ENCODE measurements at regions not wholly inside any gene's neighbourhood (a gene's known extent, or its start where the extent isn't known, plus 50 kb on each side); places are given as distances from the start of the nearest gene placed in this dataset.
A peak's percentile ranks its signal among the peaks of the same experiment; 100 is the strongest.
"Not testable (repeated sequence)": the region's sequence is repeated elsewhere in the genome, so short reads cannot be mapped to it uniquely, and the experiment has no call there.

GRCh38 chr12:89787763-89788162 lies 79.1 kb upstream of the ATP2B1 start:
- DNase-seq, result no peak

- no peak for DNase-seq
Measured at GRCh38 chr12:89786177-89786810, 77.7 kb upstream of the ATP2B1 start.

DNA sequence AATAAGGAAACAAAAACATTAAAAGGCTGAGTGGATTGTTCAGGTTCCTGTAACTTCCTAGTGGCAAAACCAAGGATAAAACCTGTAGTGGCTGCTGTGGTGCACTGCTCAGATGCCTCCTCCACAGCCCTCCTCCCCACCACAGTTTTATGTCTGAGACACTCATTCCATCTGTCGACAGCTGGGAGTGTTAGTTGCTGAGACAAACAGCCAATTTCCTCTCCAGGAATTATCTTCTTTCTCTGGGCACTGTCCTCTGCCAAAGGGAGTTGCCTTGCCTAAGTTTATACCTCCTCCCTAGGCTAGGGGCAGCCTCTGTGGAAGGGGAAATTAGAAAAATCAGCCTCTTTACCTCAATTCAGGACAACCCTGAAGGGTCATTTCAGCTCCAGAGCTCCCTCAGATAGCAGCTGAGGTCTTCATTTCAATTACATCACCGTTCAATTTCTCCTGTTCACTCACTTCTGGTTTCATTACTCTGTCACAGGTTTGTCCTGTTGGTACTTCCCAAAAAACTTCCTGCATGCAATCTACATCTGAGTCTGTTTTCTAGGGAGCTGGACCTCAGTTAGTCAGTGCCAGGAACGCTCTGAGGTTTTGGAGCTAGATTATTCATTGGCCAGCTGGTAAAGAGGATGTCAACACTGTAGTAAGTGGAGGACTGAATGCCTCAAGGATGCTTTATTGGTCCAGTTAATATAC lies 74.9 kb upstream of the ATP2B1 start:
- peak; percentile 90 for DNase-seq

DNA sequence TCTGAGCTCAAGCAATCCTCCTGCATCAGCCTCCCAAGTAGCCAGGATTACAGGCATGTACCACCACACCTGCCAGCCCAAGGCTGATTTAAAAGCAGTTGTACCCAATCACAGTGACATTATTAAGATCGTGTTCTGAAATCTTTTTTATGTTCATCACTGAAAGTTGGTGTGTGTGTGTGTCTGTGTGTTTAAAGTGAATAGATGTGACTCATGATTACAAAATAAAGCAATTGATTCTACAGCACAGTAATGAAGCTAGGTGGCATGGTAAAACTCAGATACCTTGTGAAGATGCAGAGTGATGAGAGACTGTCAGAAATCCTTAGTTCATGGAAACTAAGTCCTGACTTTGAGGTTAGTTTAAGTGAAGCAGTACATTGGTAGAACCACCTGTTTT lies 74.2 kb upstream of the ATP2B1 start:
- DNase-seq, result no peak

- DNase-seq, result no peak
Measured at GRCh38 chr12:89781946-89782550, 73.4 kb upstream of the ATP2B1 start.

- DNase-seq, result no peak
Measured at GRCh38 chr12:89781156-89781555, 72.5 kb upstream of the ATP2B1 start.

- DNase-seq, result no peak
Measured at GRCh38 chr12:89779090-89779489, 70.5 kb upstream of the ATP2B1 start.

DNA sequence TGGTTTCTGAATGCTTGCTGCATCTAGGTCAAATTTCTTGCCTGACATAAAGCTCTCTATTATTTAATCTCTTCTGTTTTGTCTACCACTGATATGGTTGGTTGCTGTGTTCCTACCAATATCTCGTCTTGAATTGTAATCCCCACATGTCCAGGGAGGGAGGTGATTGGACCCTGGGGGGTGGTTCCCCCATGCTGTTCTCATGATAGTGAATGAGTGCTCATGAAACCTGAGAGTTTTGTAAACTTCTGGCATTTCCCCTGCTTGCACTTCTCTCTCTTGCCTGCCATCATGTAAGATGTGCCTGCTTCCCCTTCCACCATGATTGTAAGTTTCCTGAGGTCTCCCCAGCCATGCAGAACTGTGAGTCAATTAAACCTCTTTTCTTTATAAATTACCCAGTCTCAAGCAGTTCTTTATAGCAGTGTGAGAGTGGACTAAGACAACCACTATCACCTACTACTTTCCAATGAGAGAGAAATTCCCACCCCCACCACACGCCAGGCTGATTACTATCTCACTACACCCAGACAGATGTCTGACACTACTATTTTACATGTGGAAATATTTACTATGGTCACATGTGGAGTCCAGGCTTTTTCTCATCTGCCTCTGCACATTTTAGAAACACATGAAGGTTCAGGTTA lies 69.2 kb upstream of the ATP2B1 start:
- no peak for DNase-seq

GRCh38 chr12:89775986-89776365 lies 67.3 kb upstream of the ATP2B1 start:
- DNase-seq, result no peak

GRCh38 chr12:89775063-89775985 lies 66.7 kb upstream of the ATP2B1 start:
- no peak for DNase-seq

DNA sequence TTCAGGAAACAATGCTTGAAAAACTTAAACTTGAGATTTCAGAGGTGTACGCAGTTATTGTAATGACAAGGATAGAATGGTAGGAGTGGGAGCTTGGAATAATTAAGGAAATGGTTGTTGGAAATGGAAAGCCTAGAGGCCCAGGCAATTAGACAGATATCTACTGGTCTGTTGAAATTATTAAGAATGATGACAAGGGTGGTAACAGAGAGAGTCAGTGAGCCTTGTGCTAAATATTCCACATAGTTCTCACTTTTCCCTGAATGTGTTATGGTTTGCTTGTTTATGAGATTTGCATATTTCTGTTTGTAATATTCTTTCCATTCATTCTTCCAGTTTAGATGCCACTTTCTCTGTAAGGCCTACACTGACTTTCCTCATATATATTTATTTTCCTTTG lies 66.0 kb upstream of the ATP2B1 start:
- DNase-seq, result no peak

DNA sequence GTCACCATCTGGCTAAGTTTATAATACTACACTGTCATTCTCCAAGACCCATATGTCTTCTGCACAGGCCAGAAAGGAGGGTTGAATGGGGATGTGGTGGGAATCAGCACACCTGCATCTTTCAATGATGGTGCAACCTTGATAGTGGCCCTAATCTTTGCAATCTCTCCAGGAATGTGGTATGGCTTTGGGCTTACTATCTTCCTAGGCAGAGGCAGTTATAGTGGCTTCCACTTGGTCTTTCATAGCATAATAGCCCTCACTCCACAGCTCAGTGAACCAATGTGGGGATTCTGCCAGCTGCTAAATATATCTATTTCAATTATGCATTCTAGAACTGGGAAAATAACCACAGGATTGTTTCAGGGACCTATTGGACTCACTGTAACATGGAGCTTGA lies 61.8 kb upstream of the ATP2B1 start:
- DNase-seq, result peak; percentile 57

DNA sequence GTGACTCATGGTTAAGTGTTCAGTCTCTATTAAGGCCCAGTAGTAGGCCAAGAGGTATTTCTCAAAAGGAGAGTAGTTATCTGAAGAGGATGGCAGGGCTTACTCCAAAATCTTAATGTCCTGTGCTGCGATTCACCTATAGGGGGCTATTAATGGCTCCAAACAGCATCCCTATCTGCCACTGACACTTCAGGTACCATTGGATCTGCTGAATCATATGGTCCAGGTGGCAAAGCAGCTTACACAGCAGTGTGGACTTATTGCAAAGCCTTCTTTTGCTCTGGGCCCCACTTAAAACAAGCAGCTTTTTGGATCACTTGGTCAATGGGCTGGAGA lies 60.8 kb upstream of the ATP2B1 start:
- peak; percentile 27 for DNase-seq

DNA sequence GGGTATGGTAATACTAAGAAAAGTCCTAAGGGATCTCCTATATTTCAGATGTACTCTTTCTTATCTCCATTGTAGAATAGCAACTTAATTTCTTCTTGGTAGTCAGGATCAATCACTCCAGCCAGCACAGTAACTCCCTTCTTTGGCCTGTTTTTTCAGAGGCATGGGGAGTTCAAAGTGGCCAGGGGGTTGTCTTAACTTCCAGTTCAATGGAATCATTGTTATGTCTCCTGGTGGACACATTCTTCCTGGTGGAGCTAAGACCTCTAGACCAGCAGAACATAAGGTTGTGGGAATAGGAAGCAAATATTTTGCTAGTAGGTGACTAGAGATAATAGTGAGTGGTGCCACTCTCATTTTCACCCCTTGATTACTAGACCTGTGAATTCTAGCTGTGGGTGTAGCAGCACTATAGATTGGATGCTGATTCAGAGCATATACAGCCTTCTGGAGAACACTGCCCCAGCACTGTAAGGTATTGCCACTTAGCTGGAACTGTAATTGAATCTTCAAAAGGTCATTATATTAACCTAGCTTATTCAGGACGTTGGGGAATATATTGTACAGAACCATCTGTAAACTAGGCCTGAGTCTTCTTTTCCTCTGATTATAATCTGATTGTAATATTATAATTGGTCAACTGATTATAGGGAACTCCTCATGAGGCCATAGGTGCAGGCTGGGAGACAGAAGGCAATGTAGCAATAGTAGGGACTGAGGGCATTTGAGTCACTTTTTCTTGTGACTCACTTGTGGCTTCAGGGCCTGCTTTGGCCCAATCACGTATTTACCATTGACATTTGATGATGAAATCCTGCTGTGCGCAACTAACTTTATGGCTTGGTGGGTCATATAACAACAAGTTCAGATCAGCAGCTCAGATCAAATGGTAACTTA lies 60.2 kb upstream of the ATP2B1 start:
- no peak for DNase-seq

- DNase-seq, result no peak
Measured at GRCh38 chr12:89765959-89766824, 57.6 kb upstream of the ATP2B1 start.

DNA sequence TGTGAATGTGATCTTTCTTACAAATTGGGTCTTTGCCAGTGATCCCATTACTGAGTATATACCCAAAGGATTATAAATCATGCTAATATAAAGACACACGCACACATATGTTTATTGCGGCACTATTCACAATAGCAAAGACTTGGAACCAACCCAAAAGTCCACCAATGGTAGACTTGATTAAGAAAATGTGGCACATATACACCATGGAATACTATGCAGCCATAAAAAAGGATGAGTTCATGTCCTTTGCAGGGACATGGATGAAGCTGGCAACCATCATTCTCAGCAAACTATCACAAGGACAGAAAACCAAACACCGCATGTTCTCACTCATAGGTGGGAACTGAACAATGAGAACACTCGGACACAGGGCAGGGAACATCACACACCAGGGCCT lies 55.5 kb upstream of the ATP2B1 start:
- DNase-seq, result not testable (repeated sequence)

DNA sequence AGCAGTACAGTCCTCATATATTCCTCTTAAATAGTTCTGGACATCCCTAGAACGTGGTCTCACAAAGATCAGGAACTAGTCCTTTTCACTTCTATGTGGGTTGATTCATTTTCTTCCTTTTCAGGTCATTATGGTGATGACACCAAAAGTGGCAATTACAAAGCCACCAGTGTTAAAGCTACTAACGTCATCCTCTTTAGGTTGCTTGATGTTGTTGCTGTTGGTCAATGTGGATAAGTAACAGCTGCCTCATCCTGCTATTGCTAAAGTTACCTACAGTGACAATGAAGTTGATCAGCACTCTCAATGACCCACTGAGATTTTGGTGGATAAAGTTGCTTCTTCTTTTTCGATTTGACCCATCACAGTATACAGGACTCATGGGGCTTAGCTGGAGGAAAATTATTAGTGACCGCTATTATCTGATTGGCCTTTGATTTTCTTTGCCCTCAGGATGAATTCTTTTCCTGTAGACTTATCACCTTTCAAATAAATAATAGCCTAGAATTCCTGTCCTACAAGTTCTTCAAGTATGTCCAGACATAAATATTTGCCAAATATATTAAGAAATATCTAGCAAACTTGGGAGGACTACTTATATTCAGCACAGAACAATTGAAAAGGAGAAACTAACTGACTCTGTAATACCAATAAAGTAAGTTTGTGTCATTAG lies 54.0 kb upstream of the ATP2B1 start:
- DNase-seq, result no peak

DNA sequence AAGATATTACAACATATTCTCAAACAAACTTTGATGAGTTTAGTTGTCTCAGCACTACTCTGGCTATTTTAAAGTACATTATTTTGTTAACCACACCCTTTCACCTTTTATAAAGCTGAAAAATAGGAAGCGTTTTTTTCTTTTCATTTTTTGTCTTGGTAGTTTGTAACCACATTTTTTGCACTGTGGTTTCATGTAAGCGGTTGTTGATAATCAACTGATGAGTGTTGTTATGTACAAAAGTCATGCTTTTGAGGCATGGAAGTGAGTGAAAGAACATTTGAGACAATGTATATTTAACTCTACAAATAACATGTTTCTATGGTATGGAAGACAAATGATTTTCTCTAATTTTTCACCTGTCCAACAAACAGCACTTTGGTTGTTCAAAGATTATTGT lies 52.1 kb upstream of the ATP2B1 start:
- DNase-seq, result no peak
